Spinal cord (tissue), 9 donors: ENCODE measurements at regions not wholly inside any gene's neighbourhood (a gene's known extent, or its start where the extent isn't known, plus 50 kb on each side); places are given as distances from the start of the nearest gene placed in this dataset.

ENCODE experiments used
- DNase-seq, 6 donors: peaks; one replicate each; pipeline versions ENCODE4 v3.0.0 to v3.0.0-alpha.2; 2013 to 2015; ENCODE audit warnings: low spot score in 6 of 6, low read depth in 4 of 6
- H3K27ac ChIP-seq: one replicate; pipeline ENCODE4 v1.5.1; 2013; ENCODE audit warnings: low read depth, low read length, control low read depth
- H3K27me3 ChIP-seq: one replicate; pipeline ENCODE4 v1.6.1; 2013; ENCODE audit warnings: low read length; ENCODE audit not compliant: control insufficient read depth, insufficient read depth
- H3K36me3 ChIP-seq: one replicate; pipeline ENCODE4 v1.6.1; 2013; ENCODE audit warnings: low read length; ENCODE audit not compliant: control insufficient read depth, insufficient read depth
- H3K4me1 ChIP-seq: one replicate; pipeline ENCODE4 v1.6.1; 2013; ENCODE audit warnings: low read length; ENCODE audit not compliant: control insufficient read depth, insufficient read depth
- H3K4me3 ChIP-seq: one replicate; pipeline ENCODE4 v1.5.1; 2013; ENCODE audit warnings: low read depth, low read length, control low read depth
- H3K9me3 ChIP-seq: one replicate; pipeline ENCODE4 v1.6.1; 2013; ENCODE audit warnings: low read length; ENCODE audit not compliant: control insufficient read depth, insufficient read depth
- WGBS: methylation state at CpG from one replicate; pipeline ENCODE4 v1.1.5; 2013; ENCODE audit warnings: missing lambda C conversion rate; ENCODE audit not compliant: insufficient coverage; 5-methylcytosine and 5-hydroxymethylcytosine counted together
- donor health status: healthy.

DNA sequence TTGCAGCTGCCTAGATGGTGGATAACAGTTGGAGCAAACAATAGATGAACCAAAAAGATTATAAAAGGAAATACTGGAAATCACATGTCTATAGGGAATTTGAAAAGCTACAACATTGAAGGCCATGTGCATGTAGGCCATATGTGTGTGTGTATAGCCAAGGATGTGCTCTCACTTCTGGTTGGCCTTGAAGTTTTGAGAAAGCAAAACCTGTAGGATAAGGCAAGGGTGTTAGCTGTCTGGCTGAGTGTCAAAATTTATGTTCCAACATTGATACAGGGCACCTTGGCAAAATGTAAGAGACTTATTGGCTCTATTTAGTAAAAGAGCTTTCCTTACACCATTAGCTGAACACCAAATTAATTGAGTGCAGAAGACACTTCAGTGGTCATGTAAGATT lies 1723.6 kb upstream of the PCDH20 start:
- H3K4me3 ChIP-seq, result no peak overlapping the region
- H3K4me1 ChIP-seq, result no peaks in the 10 kb centered on the region
- no peaks in the 10 kb centered on the region for H3K36me3 ChIP-seq
- H3K9me3 ChIP-seq, result no peaks in the 10 kb centered on the region
- H3K27me3 ChIP-seq, result no peaks in the 10 kb centered on the region
- DNase-seq, result no peak
- no peak overlapping the region for H3K27ac ChIP-seq

DNA sequence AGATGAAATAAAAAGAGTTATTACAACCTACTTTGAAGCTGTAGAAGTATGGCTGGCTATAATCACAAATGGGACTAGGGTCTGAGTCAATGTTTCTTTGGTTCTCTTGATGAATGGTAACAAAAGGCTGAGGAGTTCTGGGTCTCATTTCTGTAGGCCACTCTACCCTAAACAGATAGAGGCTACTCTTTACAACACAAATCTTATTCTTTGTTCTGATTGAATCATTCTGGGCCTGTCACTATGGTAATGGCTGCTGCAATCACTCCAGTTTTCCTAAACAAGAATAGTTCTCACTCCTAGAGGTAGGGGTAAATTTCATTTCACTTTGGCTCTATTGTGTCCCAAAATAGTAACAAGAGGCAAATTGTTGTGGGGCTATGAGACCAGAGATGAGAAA lies 1714.3 kb upstream of the PCDH20 start:
- no peak overlapping the region for H3K27ac ChIP-seq
- no peak for DNase-seq
- H3K36me3 ChIP-seq, result no peaks in the 10 kb centered on the region
- no peaks in the 10 kb centered on the region for H3K27me3 ChIP-seq
- H3K9me3 ChIP-seq, result no peaks in the 10 kb centered on the region
- no peak overlapping the region for H3K4me3 ChIP-seq
- H3K4me1 ChIP-seq, result no peaks in the 10 kb centered on the region

DNA sequence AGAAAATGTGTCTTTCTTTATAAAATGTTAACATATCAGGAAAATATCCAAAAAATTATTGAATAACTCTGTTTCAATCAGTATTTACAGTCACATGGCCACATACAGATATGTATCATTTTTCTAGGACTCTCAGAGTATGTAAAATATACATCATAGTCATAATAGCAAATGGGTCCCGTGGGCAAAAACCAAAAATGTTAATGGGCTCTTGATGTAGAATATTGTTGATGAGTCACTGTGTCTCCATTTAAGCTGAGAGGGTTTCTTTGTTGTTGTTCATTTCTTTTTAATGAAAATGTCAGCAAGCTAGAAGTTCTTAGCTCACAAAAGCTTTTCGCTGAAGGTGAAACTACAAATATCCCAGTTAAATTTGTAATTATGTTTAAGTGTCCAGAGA lies 1713.1 kb upstream of the PCDH20 start:
- Histone ChIP-seq H3K36me3 (no peaks in the 10 kb centered on the region), H3K4me3 (no peak overlapping the region), H3K27me3 (no peaks in the 10 kb centered on the region), H3K27ac (no peak overlapping the region), H3K4me1 (no peaks in the 10 kb centered on the region), H3K9me3 (no peaks in the 10 kb centered on the region)
- no peak for DNase-seq
- no CpG with 5 or more reads among the region's 2 CpGs for WGBS

DNA sequence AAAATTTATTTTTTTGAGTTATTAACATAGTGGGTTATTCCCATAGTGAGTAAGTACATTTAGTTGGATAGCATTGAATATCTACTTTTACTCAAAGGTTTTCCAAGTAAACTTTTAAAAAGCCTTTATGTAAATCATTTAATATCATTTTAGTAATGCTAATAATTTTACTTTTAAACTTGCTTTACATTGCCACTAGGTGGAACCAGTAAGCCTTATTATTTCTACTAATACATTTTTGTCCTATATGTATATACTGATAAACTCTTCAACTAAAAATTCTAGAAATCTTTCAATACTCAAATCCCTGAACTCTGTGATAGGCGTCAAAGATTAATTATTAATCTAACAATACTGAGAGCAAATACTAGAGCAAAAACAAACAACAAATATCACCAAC lies 1709.2 kb upstream of the PCDH20 start:
- H3K36me3 ChIP-seq, result no peaks in the 10 kb centered on the region
- H3K4me1 ChIP-seq, result no peaks in the 10 kb centered on the region
- H3K4me3 ChIP-seq, result no peak overlapping the region
- no peaks in the 10 kb centered on the region for H3K27me3 ChIP-seq
- WGBS, result no CpG with 5 or more reads among the region's 1 CpG
- peak in 3 of 6 donors; percentile 5 to 70 (median 28) for DNase-seq
- H3K27ac ChIP-seq, result no peak overlapping the region
- no peaks in the 10 kb centered on the region for H3K9me3 ChIP-seq

DNA sequence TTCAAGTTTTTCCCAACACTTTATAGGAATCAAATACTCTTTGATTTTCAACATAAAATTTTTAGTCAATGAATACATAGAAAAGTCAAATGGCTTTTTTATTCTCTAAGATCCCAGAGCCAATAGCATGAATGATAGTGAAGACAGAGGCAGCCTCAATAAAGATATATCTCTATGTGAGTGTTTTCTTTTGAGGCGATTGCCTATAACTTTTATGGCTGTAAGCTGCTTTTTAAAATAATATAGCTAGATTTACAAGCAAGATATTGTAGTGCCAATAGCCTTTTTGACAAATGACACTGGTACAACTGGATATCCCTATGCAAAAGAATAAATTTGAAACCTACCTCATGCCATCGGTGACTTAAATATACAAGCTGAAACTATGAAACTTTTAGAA lies 1705.2 kb upstream of the PCDH20 start:
- H3K9me3 ChIP-seq, result no peaks in the 10 kb centered on the region
- no peak for DNase-seq
- H3K27me3 ChIP-seq, result no peaks in the 10 kb centered on the region
- H3K27ac ChIP-seq, result no peak overlapping the region
- no peak overlapping the region for H3K4me3 ChIP-seq
- H3K4me1 ChIP-seq, result no peaks in the 10 kb centered on the region
- no CpG with 5 or more reads among the region's 2 CpGs for WGBS
- no peaks in the 10 kb centered on the region for H3K36me3 ChIP-seq

DNA sequence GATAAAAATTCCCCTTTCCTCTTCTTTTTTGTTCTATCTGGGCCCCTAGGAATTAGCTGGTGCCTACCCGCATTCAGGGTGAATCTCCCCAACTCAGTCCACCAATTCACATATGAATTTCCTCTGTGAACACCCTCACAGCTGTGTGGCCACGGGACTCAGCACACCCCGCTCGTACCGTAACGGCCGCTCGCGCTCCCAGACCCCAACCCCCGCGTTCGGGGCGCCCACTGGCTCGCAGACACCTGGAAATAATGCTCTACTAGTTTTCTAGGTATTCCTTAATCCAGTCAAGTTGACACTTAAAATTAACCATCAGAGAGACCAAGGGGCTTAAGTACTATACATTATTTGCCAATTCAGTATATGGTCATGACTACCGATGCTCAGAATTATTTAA lies 1702.1 kb upstream of the PCDH20 start:
- no peaks in the 10 kb centered on the region for H3K4me1 ChIP-seq

DNA sequence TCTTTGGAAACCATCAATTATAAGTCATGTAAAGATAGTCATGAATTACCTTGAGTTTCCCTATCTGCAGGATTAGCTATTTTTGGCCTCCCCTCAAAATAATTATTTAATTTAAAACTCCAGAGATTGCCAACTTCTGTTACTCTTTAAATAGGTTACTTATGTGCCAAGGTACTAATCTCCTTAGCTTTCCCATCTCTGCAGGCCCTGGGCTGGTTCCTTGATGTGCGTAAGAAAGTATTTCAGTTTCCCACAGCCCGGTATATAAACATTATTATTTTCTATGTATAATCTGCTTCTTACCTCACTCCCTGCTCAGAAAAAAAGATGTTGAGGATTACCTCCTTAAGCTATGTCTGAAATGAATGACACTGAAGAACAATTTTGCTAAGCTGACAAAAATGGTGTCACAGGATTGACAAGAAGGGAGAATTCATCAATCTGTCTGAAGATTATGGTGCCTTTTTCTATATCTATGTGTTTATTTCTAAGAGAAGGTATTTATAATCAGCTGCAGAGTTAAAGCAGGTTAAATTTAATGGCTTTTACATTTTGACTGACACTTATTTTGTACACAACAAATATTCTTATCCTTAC lies 1697.2 kb upstream of the PCDH20 start:
- H3K4me1 ChIP-seq, result no peaks in the 10 kb centered on the region
- DNase-seq, result no peak
- H3K4me3 ChIP-seq, result no peak overlapping the region
- H3K27me3 ChIP-seq, result no peaks in the 10 kb centered on the region
- no peaks in the 10 kb centered on the region for H3K9me3 ChIP-seq
- WGBS, result no CpG with 5 or more reads among the region's 2 CpGs
- no peak overlapping the region for H3K27ac ChIP-seq
- no peaks in the 10 kb centered on the region for H3K36me3 ChIP-seq

More for the DNA sequence above, 1702.1 kb upstream of the PCDH20 start:
- no peak for DNase-seq
- no peaks in the 10 kb centered on the region for H3K27me3 ChIP-seq
- H3K27ac ChIP-seq, result no peak overlapping the region
- H3K4me3 ChIP-seq, result no peak overlapping the region
- WGBS, result 90% methylated on average over 1 of the region's 15 CpGs
- H3K9me3 ChIP-seq, result no peaks in the 10 kb centered on the region
- H3K36me3 ChIP-seq, result no peaks in the 10 kb centered on the region

DNA sequence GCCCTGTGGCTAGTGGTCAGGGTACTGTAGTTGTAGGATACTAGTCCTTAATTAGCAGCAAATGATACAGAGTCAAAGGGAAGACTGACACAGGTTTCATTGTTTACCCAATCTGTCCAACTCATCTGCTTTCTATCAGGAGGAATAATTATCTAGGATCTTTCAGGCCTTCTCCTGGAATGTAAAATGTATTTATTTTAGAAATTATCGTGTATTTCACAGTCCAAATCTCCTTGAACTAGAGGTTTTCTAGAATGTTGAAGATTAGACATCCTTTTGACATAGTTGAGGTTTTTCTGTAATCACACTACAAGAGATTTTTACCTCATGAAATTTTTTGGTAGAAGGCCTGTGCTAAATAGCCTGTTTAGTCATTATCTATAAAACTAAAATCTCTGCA lies 1694.8 kb upstream of the PCDH20 start:
- no CpG with 5 or more reads among the region's 1 CpG for WGBS
- Histone ChIP-seq H3K4me3 (no peak overlapping the region), H3K36me3 (no peaks in the 10 kb centered on the region), H3K9me3 (no peaks in the 10 kb centered on the region), H3K27ac (no peak overlapping the region), H3K27me3 (no peaks in the 10 kb centered on the region), H3K4me1 (no peaks in the 10 kb centered on the region)
- no peak for DNase-seq

DNA sequence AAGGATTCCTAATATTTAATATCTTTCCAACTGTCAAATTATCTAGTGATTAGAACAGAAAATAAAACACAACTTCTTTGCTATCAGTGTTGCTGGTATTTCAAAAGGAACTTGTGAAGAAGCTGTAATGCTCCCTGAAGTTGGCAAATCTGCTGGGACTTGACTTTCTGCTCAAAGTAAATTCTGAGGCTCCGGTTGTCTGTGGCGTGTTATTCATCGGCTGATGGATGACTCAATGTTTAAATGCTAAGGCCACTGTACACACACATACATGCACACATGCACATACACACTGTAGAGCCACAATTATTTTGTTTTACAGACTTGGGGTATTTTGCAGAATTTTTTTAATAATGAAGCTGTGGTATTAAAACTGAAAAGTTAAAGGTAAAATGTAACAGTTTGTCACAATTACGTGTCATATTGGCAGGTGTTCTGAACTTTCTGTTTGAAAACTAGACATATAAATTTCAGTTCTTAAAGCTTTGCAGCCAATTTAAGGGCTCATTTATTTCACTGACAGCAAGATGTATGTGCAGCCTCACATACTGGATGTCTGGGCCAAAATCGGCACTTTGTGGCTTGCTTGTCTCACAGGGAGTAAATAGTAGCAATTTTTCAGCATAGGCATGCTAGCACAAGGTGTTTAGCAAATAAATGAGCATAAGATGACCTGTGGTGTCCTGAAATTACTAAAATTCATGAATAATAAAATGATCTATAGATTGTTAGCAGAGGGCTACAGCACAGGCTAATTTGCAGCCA lies 1691.7 kb upstream of the PCDH20 start:
- H3K4me1 ChIP-seq, result no peaks in the 10 kb centered on the region
- H3K27me3 ChIP-seq, result no peaks in the 10 kb centered on the region
- H3K27ac ChIP-seq, result no peak overlapping the region
- no CpG with 5 or more reads among the region's 5 CpGs for WGBS
- DNase-seq, result peak in 3 of 6 donors; percentile 15 to 79 (median 26)
- no peaks in the 10 kb centered on the region for H3K9me3 ChIP-seq
- no peaks in the 10 kb centered on the region for H3K36me3 ChIP-seq
- H3K4me3 ChIP-seq, result no peak overlapping the region

DNA sequence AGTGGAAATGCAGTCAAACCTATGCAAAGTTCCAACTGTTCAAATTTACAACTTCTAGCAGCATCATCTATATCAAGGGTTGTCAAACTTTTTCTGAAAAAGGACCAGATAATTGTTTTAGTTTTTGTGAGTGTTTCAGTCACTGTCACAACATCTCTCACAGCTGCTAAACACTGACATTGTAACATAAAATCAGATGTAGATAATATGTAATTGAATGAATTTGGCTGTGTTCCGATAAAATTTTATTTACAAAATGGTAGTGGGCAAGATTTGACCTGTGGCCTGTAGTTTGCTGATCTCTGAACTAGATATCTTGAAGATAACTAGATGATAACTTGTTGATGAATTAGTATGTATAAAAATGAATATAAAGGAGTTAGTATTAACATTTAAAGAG lies 1679.1 kb upstream of the PCDH20 start:
- no peaks in the 10 kb centered on the region for H3K9me3 ChIP-seq
- no peaks in the 10 kb centered on the region for H3K27me3 ChIP-seq
- no peak for DNase-seq
- WGBS, result no CpG with 5 or more reads among the region's 1 CpG
- H3K27ac ChIP-seq, result no peak overlapping the region
- H3K4me1 ChIP-seq, result no peaks in the 10 kb centered on the region
- H3K4me3 ChIP-seq, result no peak overlapping the region
- no peaks in the 10 kb centered on the region for H3K36me3 ChIP-seq
